NCI-H1048 (cell line): ENCODE measurements at regions not wholly inside any gene's neighbourhood (a gene's known extent, or its start where the extent isn't known, plus 50 kb on each side); places are given as distances from the start of the nearest gene placed in this dataset.
A peak's percentile ranks its signal among the peaks of the same experiment; 100 is the strongest.
"Not testable (repeated sequence)": the region's sequence is repeated elsewhere in the genome, so short reads cannot be mapped to it uniquely, and the experiment has no call there.

Source experiments
- DNase-seq: peaks from one replicate; lab custom pipeline; 2025; lab: John Stamatoyannopoulos, UW

- no peak for DNase-seq
Observed at GRCh38 chr2:7146151-7146550, 228.9 kb downstream of the RNF144A start.

DNA sequence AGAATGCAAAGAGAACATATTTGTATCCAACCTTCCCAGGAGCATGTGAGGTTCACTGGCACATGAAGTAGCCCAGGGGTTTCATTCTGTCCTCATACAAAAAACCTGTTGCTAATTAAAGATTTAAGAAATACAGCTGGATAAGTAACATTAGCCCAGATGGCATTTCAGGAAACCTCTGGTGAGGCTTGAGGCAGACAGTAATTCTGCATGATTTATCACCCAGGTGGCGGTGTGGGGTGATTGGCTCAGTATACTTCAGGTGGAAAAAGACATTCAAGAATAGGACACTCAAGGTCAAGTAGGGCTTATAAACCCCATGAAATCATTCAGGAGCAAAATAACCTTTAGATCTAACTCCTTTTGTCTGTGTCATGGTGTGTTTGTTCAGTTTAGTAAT lies 237.4 kb downstream of the RNF144A start:
- DNase-seq = no peak

- DNase-seq = no peak
Observed at GRCh38 chr2:7161501-7161900, 244.3 kb downstream of the RNF144A start.

- DNase-seq = no peak
Observed at GRCh38 chr2:7165736-7166135, 248.5 kb downstream of the RNF144A start.

- no peak for DNase-seq
Observed at GRCh38 chr2:7167801-7168411, 250.7 kb downstream of the RNF144A start.

DNA sequence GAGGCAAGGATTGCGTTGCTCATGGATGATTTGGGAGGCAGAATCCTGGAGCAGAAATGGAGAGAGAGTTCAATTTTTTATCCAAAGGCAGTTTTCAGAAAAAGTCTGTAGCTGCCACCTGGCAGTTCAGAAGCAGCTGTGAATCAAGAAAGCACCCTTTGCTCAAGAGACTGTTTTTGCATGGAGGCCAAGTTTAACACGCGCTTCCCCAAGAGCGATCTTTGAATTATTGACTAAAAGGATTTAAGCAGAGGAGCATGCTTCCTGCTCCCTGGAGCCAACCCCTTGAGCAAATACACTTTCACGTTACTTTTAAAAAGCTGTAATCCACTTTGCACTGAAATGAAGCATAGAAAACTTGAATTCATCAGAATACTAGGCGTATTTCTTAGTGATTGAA lies 252.4 kb downstream of the RNF144A start:
- DNase-seq = no peak

- DNase-seq = not testable (repeated sequence)
Observed at GRCh38 chr2:7178996-7179395, 261.8 kb downstream of the RNF144A start.

DNA sequence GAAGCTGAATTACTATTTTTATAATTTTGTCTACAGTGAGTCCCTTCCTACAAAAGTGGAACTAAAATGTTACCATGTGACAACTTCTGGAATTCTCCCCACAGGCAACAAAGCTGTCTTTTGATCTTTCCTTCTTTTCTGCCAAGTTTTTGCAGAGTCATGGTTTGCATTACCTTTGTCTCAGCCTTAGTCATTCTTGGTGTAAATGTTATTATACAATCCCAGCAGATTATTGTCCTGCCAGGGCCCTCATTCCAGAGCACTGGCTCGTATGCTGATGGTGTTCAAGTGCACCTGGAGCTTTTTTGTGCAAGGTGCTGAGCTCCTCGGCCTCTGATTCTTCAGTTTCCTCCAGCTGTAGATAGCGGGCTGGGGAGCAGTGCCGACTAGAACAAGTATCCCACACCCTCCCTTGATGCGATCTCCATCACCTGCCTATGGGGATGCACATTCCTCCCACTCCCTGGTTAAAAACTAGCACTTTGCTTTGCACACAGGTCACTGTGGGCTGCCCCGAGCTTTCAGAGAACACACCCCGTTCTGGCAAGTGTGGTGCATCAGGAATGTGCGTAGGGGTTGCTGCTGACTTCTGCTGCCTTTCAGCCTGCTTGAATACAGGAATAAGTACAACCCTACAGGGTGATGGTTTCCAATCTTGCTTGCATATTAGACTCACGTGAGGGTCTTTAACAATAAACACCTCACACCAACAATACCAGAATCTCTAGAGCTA lies 263.6 kb downstream of the RNF144A start:
- DNase-seq = no peak

DNA sequence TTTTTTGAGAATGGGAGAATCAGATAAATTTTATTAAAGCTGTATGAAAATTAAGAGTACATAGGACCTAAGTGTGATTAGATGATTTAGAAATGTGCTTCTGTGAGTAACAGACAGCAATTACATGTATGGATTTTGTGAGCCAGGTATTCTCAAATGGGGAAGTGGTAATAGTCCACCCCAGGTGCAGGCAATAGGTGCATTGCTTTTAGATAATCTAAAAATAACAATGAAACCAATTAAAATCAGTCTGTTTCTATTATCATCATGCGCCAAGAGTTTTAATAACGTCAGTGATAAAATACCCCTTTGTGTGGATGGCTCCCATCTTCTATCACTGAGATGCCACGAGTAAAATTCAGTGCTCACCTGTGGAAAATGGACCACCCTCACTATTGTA lies 265.3 kb downstream of the RNF144A start:
- no peak for DNase-seq

GRCh38 chr2:7189106-7189505 lies 271.9 kb downstream of the RNF144A start:
- no peak for DNase-seq

GRCh38 chr2:7190587-7191324 lies 273.5 kb downstream of the RNF144A start:
- no peak for DNase-seq

GRCh38 chr2:7191932-7192331 lies 274.7 kb downstream of the RNF144A start:
- DNase-seq = peak; percentile 47

DNA sequence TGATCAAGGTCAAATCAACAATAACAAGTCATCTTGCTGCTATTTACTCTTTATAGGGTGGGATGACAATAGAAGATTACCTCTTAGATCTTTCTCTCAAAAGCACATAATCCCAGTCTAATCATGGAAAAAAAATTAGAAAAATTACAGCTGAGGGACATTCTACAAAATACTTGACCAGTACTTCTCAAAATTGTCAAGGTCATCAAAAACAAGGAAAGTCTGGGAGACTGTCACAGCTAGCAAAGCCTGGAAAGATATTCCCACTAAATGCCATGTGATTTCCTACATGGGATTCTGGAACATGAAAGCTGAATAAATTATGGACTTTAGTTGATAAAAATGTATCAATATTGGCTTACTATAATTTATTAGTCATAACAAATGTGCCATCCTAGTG lies 276.2 kb downstream of the RNF144A start:
- no peak for DNase-seq

- DNase-seq = no peak
Observed at GRCh38 chr2:7194950-7195349, 277.7 kb downstream of the RNF144A start.

- no peak for DNase-seq
Observed at GRCh38 chr2:7196883-7197282, 279.7 kb downstream of the RNF144A start.

DNA sequence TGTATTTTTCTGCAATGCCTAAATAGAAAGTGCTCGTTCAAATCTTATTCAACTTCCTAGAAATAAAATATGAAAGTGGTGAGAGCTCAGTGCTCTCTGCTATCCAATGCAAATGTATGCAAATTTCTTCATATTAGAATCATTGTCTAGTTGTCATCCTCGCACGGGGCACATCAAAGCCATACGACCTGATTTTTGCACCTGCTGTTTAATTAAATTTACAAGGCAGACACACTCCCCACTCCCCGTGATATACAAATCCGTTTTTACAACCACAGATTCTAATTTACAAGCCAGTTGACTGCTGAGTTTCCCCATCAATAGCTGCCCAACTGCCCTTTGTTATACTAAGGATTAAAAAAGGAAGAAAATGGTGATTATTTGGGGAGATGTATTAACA lies 284.6 kb downstream of the RNF144A start:
- peak; percentile 45 for DNase-seq

DNA sequence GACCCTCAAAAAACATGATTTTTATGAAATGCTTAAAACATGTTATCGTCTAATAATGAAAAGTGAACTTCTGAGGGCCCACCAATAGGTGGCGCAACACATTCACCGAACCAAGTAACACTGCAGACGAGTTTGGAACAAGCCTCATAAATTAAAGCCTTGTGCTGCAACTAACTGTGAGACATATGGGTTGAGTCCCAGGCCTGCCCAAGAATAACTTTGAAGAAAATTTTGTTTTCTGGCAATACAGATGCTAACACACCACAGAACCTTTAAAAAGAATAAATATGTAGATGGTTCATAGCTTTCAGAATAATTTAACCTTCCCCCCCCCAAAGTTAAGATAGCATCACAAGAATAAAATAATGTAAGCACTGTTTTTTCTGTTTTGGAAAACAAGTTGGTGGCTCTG lies 285.9 kb downstream of the RNF144A start:
- DNase-seq = no peak

GRCh38 chr2:7205151-7205830 lies 288.1 kb downstream of the RNF144A start:
- DNase-seq = no peak

GRCh38 chr2:7206111-7206810 lies 289.0 kb downstream of the RNF144A start:
- DNase-seq = no peak

DNA sequence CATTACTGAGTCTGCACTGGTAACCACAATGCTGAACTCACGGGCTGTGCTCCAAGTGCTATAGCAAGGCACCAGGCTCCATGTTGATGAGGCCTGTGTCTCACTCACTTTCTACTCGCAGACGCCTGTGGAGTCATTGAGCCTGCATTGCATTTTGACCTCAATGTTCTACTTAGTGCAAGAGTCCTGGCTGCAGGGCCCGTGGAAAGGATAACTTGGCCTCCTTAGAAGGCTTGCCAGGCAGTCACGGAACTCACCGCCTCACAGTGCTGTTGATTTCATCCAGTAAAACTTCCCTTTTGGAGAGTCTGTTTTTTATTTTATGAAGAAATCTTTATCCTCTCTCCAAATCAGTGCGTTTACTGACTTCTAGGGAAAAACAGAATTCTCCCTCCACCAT lies 290.4 kb downstream of the RNF144A start:
- no peak for DNase-seq

DNA sequence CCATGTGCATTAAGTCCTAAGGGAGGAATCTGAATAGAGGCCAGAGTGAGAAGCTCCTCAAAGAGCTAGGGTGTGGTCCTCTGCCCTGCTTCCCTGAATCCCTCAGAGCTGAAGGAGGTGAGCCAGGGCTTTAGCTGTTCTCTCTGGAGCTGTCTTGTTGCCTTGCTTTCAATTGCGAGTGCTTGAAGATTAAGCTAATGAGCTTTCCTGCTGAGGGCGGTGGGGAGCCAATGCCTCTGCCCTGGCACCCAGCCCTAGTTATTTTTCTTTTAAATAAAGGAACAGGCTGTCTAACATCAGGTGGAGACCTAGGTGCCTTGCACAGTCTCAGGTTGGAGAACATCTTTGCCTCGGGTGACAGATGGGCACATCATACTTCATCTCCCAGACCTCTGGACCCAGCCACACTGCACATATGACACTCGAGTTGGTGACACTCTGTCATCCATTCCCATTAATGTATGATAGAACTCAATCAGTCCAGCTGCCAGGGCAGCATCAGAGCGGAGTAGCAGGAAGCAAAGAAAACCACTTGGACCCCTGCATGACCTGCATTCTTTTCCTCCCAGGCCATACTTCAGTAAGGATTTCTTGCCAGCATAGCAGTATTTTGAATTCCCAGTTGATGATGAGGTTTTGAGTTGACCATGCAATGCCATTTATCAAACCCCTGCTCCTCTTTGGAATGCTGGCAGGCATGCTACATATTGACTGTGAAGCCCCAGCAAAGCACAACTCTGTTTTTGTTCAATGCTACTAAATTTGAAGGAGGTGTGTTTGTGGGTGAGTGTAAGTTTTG lies 292.7 kb downstream of the RNF144A start:
- DNase-seq = no peak
